GM13977 (cell line): ENCODE measurements at regions not wholly inside any gene's neighbourhood (a gene's known extent, or its start where the extent isn't known, plus 50 kb on each side); places are given as distances from the start of the nearest gene placed in this dataset.

Experiments
- DNase-seq: peaks from one replicate; pipeline ENCODE4 v3.0.0; 2012; ENCODE audit warnings: low spot score
- in situ Hi-C: fragments of 300-500 bp; cut with MboI; formaldehyde crosslinking; loops from one replicate; pipeline ENCODE4 v1.12.0; 2022; ENCODE audit warnings: low sequenced_read_pairs, low pct_unique_long_range_greater_than_20kb, mixed read lengths, inconsistent platforms; ENCODE audit not compliant: unreplicated experiment
- TF ChIP-seq, protein P1 (sequence below): IDR thresholded peaks from 2 replicates; pipeline ENCODE4 v1.5.1; 2012; ENCODE audit warnings: mild to moderate bottlenecking, control low read depth; ENCODE audit not compliant: insufficient read depth; ENCODE audit errors: extremely low read depth, missing control alignments

DNA sequence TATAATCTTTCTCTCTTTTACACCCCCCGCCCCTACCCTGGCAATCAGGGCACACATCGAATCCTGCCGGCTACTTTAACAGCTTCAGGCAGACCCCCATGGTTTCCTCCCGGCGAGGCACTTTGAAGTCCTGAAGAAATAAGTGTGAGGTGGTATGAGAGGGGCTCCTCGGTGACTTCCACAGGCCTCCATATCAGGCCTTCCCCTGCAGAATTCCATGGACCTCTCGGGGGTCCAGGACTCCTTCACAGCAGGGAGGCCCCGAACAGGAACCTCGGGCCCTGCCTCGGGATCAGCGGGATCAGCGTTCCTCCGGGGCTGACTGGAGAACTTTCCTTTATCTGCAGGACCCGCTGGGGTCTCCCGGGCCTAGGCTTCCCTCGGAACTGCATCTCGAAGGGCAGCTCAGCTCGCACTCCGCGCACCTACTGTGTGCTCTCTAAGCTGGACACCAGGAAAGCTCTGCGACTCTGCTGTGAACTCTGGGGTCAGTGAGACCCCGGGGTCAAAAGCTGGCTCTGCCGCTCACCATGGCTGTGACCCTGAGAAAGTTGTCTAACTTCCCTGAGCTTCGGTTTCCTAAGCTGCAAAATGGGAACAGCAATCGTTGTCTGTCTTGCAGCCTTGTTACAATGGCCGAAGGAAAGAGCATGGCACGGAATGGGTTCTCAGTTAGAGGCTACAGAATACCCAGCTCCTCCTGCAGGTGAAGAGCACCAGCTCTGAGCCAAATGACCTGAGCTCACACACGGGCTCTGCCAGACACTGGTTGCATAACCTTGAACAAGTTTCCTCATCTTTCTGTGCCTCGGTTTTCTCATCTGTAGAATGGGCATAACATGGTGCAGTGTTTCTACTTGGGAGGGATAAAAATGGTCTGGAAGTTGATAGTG lies 97.4 kb upstream of the ID2 start:
- no peak for DNase-seq
- in situ Hi-C loops: no loop called here
- TF ChIP-seq, protein P1, sequence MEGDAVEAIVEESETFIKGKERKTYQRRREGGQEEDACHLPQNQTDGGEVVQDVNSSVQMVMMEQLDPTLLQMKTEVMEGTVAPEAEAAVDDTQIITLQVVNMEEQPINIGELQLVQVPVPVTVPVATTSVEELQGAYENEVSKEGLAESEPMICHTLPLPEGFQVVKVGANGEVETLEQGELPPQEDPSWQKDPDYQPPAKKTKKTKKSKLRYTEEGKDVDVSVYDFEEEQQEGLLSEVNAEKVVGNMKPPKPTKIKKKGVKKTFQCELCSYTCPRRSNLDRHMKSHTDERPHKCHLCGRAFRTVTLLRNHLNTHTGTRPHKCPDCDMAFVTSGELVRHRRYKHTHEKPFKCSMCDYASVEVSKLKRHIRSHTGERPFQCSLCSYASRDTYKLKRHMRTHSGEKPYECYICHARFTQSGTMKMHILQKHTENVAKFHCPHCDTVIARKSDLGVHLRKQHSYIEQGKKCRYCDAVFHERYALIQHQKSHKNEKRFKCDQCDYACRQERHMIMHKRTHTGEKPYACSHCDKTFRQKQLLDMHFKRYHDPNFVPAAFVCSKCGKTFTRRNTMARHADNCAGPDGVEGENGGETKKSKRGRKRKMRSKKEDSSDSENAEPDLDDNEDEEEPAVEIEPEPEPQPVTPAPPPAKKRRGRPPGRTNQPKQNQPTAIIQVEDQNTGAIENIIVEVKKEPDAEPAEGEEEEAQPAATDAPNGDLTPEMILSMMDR: no peak

DNA sequence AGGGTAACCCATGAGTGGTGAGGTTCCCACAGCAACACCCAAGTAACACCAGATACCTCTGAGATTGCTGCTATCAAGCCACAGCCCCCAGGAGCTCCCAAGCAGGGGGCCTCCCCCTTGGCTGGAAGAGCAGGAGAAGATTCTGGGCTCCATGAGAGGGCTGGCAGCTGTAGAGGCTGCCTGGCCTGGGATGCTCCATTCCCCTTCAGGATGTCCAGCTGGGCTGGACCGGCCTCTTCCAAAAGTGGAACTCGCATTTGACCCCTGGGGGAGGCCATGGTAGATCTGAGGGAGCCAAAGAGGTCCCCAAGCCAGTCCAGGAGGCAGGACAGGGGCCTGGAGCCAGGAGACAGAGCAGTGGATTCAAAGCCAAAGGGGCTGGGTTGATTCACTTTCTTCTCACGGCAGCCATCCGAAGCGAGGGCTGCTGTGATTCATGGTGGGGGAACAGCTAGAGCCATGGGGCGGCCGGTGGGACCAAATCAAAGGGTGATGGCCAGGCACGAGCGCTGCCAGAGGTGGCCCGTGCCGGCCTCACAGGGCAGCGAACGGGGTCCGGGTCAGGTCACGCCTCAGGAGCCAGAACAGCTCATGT lies 95.3 kb upstream of the ID2 start:
- DNase-seq: no peak
- in situ Hi-C loops: no loop called here
- TF ChIP-seq, protein P1: no peak

DNA sequence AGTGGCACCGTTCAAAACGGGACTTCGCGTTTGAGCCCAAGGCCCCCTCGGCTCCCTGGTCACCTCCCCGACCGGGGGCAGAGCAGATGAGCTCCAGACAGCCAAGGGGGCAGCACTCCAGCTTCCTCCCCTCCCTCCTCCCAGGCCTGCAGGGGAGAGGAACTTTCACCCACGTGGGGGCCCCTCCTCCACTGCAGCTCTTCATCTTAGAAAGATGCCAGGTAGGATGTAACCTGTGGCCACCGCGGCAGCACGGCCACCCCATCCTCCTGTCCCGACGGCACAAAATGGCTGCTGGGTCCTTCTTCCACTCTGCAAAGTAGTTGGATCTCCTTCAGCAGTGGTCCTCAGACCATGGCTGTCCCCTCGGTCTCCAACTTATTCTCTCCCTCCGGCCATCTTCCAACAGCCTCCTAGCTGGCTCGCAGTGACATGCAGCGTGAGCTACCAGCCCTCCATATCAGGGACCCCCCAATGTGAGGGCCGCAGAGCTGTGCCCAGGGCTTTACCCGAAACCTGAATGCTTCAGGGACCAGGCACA lies 94.5 kb upstream of the ID2 start:
- in situ Hi-C loops: no loop called here
- TF ChIP-seq, protein P1: no peak
- DNase-seq: no peak

DNA sequence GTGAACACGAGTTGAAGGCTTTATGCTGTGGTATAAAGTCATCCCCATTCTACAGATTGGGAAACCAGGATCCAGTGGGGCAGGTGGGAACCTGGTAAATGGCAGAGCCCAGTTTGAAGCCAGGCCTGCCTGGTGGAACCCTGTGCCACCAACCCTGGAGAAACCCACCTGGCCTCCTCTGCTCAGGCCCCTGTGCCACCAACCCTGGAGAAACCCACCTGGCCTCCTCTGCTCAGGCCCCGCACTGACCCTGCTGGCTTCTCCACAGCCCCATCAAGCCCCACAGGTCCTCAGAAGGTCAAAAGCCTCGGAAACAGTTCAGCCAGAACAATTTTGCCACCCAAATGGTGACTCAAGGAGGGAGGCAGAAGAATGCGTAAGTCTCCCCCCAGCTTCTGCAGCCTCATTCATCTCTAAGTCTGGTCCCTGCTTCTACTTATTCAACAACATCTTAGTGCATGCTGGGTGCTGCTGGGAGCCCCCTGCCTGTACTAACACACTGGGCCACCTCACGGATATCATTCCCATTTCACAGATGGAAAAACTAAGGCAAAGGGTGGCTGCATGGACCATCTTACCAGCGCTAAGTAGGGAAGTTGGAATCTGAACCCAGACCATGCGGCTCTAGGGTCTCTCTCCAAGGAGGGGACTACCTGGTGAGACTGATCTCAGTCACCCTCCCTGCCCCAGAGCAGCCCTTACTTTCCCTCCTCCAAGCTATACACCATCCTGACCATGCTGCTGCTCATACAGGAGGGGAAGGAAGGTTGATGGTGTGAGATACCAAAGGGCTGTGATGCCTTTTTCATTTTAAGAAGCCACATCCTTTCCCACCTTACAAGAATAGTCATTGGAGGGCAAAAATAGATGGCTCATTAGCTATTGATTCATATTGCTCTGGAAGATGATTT lies 93.7 kb upstream of the ID2 start:
- DNase-seq: no peak
- in situ Hi-C loops: no loop called here
- TF ChIP-seq, protein P1: no peak

DNA sequence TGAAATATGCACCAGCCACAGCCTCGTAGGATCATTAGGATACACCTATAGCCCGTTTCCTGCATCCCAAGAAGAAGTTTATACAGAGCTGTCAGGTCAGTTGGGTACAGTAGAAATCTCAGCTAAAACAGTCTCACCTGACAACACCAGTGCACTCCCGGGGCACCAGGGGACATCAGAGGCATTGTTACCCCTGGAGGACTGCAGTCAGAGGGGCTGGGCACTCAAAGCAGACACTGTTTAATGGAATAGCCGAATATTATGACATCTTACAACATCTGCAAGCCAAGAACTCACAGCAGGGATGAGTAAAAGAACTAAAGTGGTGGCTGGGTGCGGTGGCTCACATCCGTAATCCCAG lies 93.0 kb upstream of the ID2 start:
- TF ChIP-seq, protein P1: no peak
- in situ Hi-C loops: no loop called here
- DNase-seq: no peak

DNA sequence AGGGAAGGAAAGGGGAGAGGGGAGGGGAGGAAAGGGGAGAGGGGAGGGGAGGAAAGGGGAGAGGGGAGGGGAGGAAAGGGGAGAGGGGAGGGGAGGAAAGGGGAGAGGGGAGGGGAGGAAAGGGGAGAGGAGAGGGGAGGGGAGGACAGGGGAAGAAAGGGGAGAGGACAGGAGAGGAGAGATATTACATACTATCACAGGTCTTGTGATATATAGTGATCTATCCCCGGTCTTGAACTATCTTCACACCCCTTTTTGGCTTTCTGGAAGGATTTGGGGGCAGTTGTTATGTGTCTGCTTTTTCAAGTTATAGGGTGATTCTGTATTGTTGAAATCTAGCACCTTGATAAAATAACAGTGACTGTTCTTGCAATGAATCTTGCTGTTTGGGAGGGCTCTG lies 92.1 kb upstream of the ID2 start:
- no peak for DNase-seq
- in situ Hi-C loops: no loop called here
- TF ChIP-seq, protein P1: no peak
